ENCODE measurements at regions not wholly inside any gene's neighbourhood (a gene's known extent, or its start where the extent isn't known, plus 50 kb on each side); places are given as distances from the start of the nearest gene placed in this dataset.

DNA sequence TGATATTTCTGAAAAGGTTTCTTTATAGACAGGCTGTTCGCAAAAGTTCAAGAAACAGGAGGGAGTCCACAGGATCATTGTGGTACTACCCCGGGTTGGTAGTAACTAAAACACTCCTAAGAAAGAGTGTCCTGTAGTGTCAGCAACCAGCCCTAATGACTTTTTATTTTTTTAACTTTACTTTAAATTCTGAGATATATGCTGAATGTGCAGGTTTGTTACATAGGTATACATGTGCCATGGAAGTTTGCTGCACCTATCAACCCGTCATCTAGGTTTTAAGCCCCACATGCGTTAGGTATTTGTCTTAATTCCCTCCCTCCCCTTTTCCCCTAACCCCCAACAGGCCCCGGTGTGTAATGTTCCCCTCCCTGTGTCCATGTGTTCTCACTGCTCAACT, 1396.9 kb upstream of the ZEB2 start:
- H2AK5ac ChIP-seq (ENCODE audit: low read length, severe bottlenecking): no peak overlapping the region
- no peak overlapping the region for H3K4me3 ChIP-seq (ENCODE audit: insufficient read depth in 1 of 2, low read depth in 1 of 2, low read length in 2 of 2)
- H3K9me3 ChIP-seq (ENCODE audit: control insufficient read depth, low read length): no peaks in the 10 kb centered on the region
- no peak overlapping the region for H3K4me2 ChIP-seq (ENCODE audit: low read length, poor library complexity, severe bottlenecking)
- DNase-seq: no peak
- no peak overlapping the region for H2BK5ac ChIP-seq (ENCODE audit: low read depth, low read length, poor library complexity, severe bottlenecking)
- H3K4ac ChIP-seq (ENCODE audit: low read depth in 1 of 2, low read length in 2 of 2): no peak overlapping the region
- H3K36me3 ChIP-seq (ENCODE audit: control insufficient read depth in 1 of 2, insufficient read depth in 2 of 2, low read depth in 1 of 2, low read length in 2 of 2): no peaks in the 10 kb centered on the region
- no peaks in the 10 kb centered on the region for H3K27me3 ChIP-seq (ENCODE audit: control insufficient read depth in 1 of 2, insufficient read depth in 1 of 2, low read length in 2 of 2)
- no peaks in the 10 kb centered on the region for H3K79me1 ChIP-seq (replicated peaks; ENCODE audit: low read length, poor library complexity, severe bottlenecking)
- no peak overlapping the region for H3K18ac ChIP-seq (ENCODE audit: low read depth in 1 of 2, low read length in 2 of 2)
- no peak overlapping the region for H2BK120ac ChIP-seq (ENCODE audit: low read depth, low read length)
- H2BK12ac ChIP-seq (ENCODE audit: low read length in 2 of 2): no peak overlapping the region
- H3K4me1 ChIP-seq (ENCODE audit: control insufficient read depth, insufficient read depth, low read depth, low read length): no peaks in the 10 kb centered on the region
- H2BK15ac ChIP-seq (ENCODE audit: low read depth, poor library complexity, severe bottlenecking): no peak overlapping the region
- H3K23ac ChIP-seq (ENCODE audit: low read length in 2 of 2): no peak overlapping the region
- H2AFZ ChIP-seq (ENCODE audit: low read depth, low read length): no peak overlapping the region
- 90% methylated on average over 4 of the region's 5 CpGs for WGBS
- no peak overlapping the region for H4K8ac ChIP-seq (ENCODE audit: low read length)
- no peak overlapping the region for H3K14ac ChIP-seq (ENCODE audit: low read length in 2 of 2)
- no peak overlapping the region for H4K91ac ChIP-seq (ENCODE audit: low read length)
- no peak overlapping the region for H3K27ac ChIP-seq (ENCODE audit: low read length, poor library complexity, severe bottlenecking)
- no peak overlapping the region for H3K9ac ChIP-seq (ENCODE audit: low read length)

- Histone ChIP-seq H3K4ac (ENCODE audit: low read depth in 1 of 2, low read length in 2 of 2) (no peak overlapping the region), H3K36me3 (ENCODE audit: control insufficient read depth in 1 of 2, insufficient read depth in 2 of 2, low read depth in 1 of 2, low read length in 2 of 2) (no peaks in the 10 kb centered on the region), H3K4me1 (ENCODE audit: control insufficient read depth, insufficient read depth, low read depth, low read length) (no peaks in the 10 kb centered on the region), H3K18ac (ENCODE audit: low read depth in 1 of 2, low read length in 2 of 2) (no peak overlapping the region), H4K91ac (ENCODE audit: low read length) (no peak overlapping the region), H3K27me3 (ENCODE audit: control insufficient read depth in 1 of 2, insufficient read depth in 1 of 2, low read length in 2 of 2) (no peaks in the 10 kb centered on the region), H2AFZ (ENCODE audit: low read depth, low read length) (no peak overlapping the region), H3K79me1 (replicated peaks; ENCODE audit: low read length, poor library complexity, severe bottlenecking) (no peaks in the 10 kb centered on the region), H2BK120ac (ENCODE audit: low read depth, low read length) (no peak overlapping the region), H3K27ac (ENCODE audit: low read length, poor library complexity, severe bottlenecking) (no peak overlapping the region), H3K23ac (ENCODE audit: low read length in 2 of 2) (no peak overlapping the region), H2BK5ac (ENCODE audit: low read depth, low read length, poor library complexity, severe bottlenecking) (no peak overlapping the region), H3K4me3 (ENCODE audit: insufficient read depth in 1 of 2, low read depth in 1 of 2, low read length in 2 of 2) (no peak overlapping the region), H3K9ac (ENCODE audit: low read length) (no peak overlapping the region), H2BK15ac (ENCODE audit: low read depth, poor library complexity, severe bottlenecking) (no peak overlapping the region), H3K4me2 (ENCODE audit: low read length, poor library complexity, severe bottlenecking) (no peak overlapping the region), H3K9me3 (ENCODE audit: control insufficient read depth, low read length) (no peaks in the 10 kb centered on the region), H4K8ac (ENCODE audit: low read length) (no peak overlapping the region), H3K14ac (ENCODE audit: low read length in 2 of 2) (no peak overlapping the region), H2BK12ac (ENCODE audit: low read length in 2 of 2) (no peak overlapping the region), H2AK5ac (ENCODE audit: low read length, severe bottlenecking) (no peak overlapping the region)
- DNase-seq: no peak
- WGBS: 92% methylated on average over 4 of the region's 4 CpGs
Measured at GRCh38 chr2:145914716-145915115, 1394.8 kb upstream of the ZEB2 start.

DNA sequence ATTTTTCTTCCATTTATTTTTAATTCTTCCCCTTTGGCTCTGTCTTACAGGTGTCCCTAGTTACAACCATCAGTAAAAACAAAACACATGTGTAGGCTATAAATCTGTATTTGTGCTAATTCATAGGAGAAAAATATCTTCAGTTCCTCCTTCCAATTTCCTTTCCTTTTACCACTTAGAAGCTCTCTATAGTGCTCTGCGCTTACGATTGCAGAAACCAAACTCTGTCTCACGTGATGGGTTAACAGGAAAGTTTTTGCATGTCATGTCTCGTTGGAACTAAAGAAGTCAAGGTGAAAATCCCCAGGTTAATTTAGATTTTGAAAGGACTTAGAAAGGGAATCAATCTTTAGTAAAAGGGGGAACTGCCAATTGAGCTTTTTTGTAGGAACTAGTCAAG, 1390.5 kb upstream of the ZEB2 start:
- H2AFZ ChIP-seq (ENCODE audit: low read depth, low read length): no peak overlapping the region
- no peak overlapping the region for H2BK120ac ChIP-seq (ENCODE audit: low read depth, low read length)
- H3K27me3 ChIP-seq (ENCODE audit: control insufficient read depth in 1 of 2, insufficient read depth in 1 of 2, low read length in 2 of 2): no peaks in the 10 kb centered on the region
- 96% methylated on average over 4 of the region's 4 CpGs for WGBS
- H3K27ac ChIP-seq (ENCODE audit: low read length, poor library complexity, severe bottlenecking): no peak overlapping the region
- H3K4me2 ChIP-seq (ENCODE audit: low read length, poor library complexity, severe bottlenecking): no peak overlapping the region
- H2BK5ac ChIP-seq (ENCODE audit: low read depth, low read length, poor library complexity, severe bottlenecking): no peak overlapping the region
- no peaks in the 10 kb centered on the region for H3K79me1 ChIP-seq (replicated peaks; ENCODE audit: low read length, poor library complexity, severe bottlenecking)
- H3K4me1 ChIP-seq (ENCODE audit: control insufficient read depth, insufficient read depth, low read depth, low read length): peaks cover 2% of the 10 kb centered on the region
- no peak overlapping the region for H2BK12ac ChIP-seq (ENCODE audit: low read length in 2 of 2)
- H3K36me3 ChIP-seq (ENCODE audit: control insufficient read depth in 1 of 2, insufficient read depth in 2 of 2, low read depth in 1 of 2, low read length in 2 of 2): no peaks in the 10 kb centered on the region
- no peak overlapping the region for H4K91ac ChIP-seq (ENCODE audit: low read length)
- no peak overlapping the region for H3K4me3 ChIP-seq (ENCODE audit: insufficient read depth in 1 of 2, low read depth in 1 of 2, low read length in 2 of 2)
- H3K23ac ChIP-seq (ENCODE audit: low read length in 2 of 2): no peak overlapping the region
- no peak overlapping the region for H3K4ac ChIP-seq (ENCODE audit: low read depth in 1 of 2, low read length in 2 of 2)
- H3K18ac ChIP-seq (ENCODE audit: low read depth in 1 of 2, low read length in 2 of 2): no peak overlapping the region
- no peak overlapping the region for H2AK5ac ChIP-seq (ENCODE audit: low read length, severe bottlenecking)
- H4K8ac ChIP-seq (ENCODE audit: low read length): no peak overlapping the region
- no peak overlapping the region for H3K14ac ChIP-seq (ENCODE audit: low read length in 2 of 2)
- no peaks in the 10 kb centered on the region for H3K9me3 ChIP-seq (ENCODE audit: control insufficient read depth, low read length)
- no peak overlapping the region for H3K9ac ChIP-seq (ENCODE audit: low read length)
- H2BK15ac ChIP-seq (ENCODE audit: low read depth, poor library complexity, severe bottlenecking): no peak overlapping the region
- no peak for DNase-seq

DNA sequence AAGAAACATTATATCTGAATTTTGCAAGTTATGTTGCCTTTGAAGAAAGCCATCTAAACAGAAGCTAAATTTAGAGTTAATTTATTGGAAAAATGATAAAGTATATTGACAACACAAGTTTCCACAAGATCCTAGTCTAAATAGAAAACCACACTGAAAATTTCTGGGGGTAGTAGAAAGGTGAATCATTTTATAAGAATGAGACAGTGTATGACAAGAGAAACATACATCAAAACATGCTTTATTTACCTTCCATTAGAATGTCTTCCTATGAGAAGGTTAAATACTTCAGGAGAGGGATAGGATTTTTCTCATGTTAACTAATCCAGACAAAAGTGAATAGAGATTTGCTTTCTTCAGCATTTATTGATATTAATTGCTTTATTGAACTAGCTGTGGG, 1389.8 kb upstream of the ZEB2 start:
- H2BK12ac ChIP-seq (ENCODE audit: low read length in 2 of 2): no peak overlapping the region
- no peak overlapping the region for H3K9ac ChIP-seq (ENCODE audit: low read length)
- no peak overlapping the region for H3K23ac ChIP-seq (ENCODE audit: low read length in 2 of 2)
- no peak overlapping the region for H3K4me2 ChIP-seq (ENCODE audit: low read length, poor library complexity, severe bottlenecking)
- no peak overlapping the region for H3K4ac ChIP-seq (ENCODE audit: low read depth in 1 of 2, low read length in 2 of 2)
- H3K9me3 ChIP-seq (ENCODE audit: control insufficient read depth, low read length): no peaks in the 10 kb centered on the region
- no peaks in the 10 kb centered on the region for H3K36me3 ChIP-seq (ENCODE audit: control insufficient read depth in 1 of 2, insufficient read depth in 2 of 2, low read depth in 1 of 2, low read length in 2 of 2)
- H2BK5ac ChIP-seq (ENCODE audit: low read depth, low read length, poor library complexity, severe bottlenecking): no peak overlapping the region
- DNase-seq: no peak
- H3K27ac ChIP-seq (ENCODE audit: low read length, poor library complexity, severe bottlenecking): no peak overlapping the region
- no peaks in the 10 kb centered on the region for H3K79me1 ChIP-seq (replicated peaks; ENCODE audit: low read length, poor library complexity, severe bottlenecking)
- no peak overlapping the region for H2BK120ac ChIP-seq (ENCODE audit: low read depth, low read length)
- no peak overlapping the region for H3K18ac ChIP-seq (ENCODE audit: low read depth in 1 of 2, low read length in 2 of 2)
- H3K4me1 ChIP-seq (ENCODE audit: control insufficient read depth, insufficient read depth, low read depth, low read length): peaks cover 2% of the 10 kb centered on the region
- H3K14ac ChIP-seq (ENCODE audit: low read length in 2 of 2): no peak overlapping the region
- no peak overlapping the region for H2BK15ac ChIP-seq (ENCODE audit: low read depth, poor library complexity, severe bottlenecking)
- H3K4me3 ChIP-seq (ENCODE audit: insufficient read depth in 1 of 2, low read depth in 1 of 2, low read length in 2 of 2): no peak overlapping the region
- H3K27me3 ChIP-seq (ENCODE audit: control insufficient read depth in 1 of 2, insufficient read depth in 1 of 2, low read length in 2 of 2): no peaks in the 10 kb centered on the region
- no peak overlapping the region for H2AFZ ChIP-seq (ENCODE audit: low read depth, low read length)
- H4K91ac ChIP-seq (ENCODE audit: low read length): no peak overlapping the region
- no peak overlapping the region for H2AK5ac ChIP-seq (ENCODE audit: low read length, severe bottlenecking)
- no peak overlapping the region for H4K8ac ChIP-seq (ENCODE audit: low read length)
